Lower leg skin (tissue), 4 donors: ENCODE measurements at regions not wholly inside any gene's neighbourhood (a gene's known extent, or its start where the extent isn't known, plus 50 kb on each side); places are given as distances from the start of the nearest gene placed in this dataset.

Experiments used
- DNase-seq, 2 donors: peaks; one replicate each; pipeline ENCODE4 v3.0.0-alpha.2; 2019; ENCODE audit warnings: low spot score in 2 of 2
- H3K4me3 ChIP-seq: fragments of 200-600 bp; sonication (generic); 2 replicates; pipeline ENCODE4 v1.5.1; 2017; ENCODE audit warnings: mild to moderate bottlenecking, low read depth; ENCODE audit not compliant: poor library complexity, severe bottlenecking
- POLR2A ChIP-seq, 2 donors: fragments of 450-650 bp; IDR thresholded peaks; one replicate each; pipeline ENCODE4 v1.6.1; 2016 to 2017; ENCODE audit warnings: antibody characterized with exemption in 2 of 2, mild to moderate bottlenecking in 1 of 2, moderate library complexity in 1 of 2
- WGBS, 2 donors: methylation state at CpG; one replicate each; pipeline ENCODE4 v1.1.5; 2018; 5-methylcytosine and 5-hydroxymethylcytosine counted together
- intact Hi-C: fragments of 100-400 bp; cut with DNase I; formaldehyde crosslinking; loops from one replicate; pipeline ENCODE4 v1.15.0; 2023; ENCODE audit warnings: low total_unique reads
- TF ChIP-seq, protein P1 (sequence below), 3 donors: fragments of 450-650 bp; IDR thresholded peaks; one replicate each; pipeline ENCODE4 v1.5.1; 2016; ENCODE audit warnings: antibody characterized with exemption in 3 of 3, mild to moderate bottlenecking in 3 of 3, moderate library complexity in 2 of 3

- TF ChIP-seq POLR2A (IDR thresholded peaks at IDR 0.05): no peak
- TF ChIP-seq, protein P1, sequence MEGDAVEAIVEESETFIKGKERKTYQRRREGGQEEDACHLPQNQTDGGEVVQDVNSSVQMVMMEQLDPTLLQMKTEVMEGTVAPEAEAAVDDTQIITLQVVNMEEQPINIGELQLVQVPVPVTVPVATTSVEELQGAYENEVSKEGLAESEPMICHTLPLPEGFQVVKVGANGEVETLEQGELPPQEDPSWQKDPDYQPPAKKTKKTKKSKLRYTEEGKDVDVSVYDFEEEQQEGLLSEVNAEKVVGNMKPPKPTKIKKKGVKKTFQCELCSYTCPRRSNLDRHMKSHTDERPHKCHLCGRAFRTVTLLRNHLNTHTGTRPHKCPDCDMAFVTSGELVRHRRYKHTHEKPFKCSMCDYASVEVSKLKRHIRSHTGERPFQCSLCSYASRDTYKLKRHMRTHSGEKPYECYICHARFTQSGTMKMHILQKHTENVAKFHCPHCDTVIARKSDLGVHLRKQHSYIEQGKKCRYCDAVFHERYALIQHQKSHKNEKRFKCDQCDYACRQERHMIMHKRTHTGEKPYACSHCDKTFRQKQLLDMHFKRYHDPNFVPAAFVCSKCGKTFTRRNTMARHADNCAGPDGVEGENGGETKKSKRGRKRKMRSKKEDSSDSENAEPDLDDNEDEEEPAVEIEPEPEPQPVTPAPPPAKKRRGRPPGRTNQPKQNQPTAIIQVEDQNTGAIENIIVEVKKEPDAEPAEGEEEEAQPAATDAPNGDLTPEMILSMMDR (IDR thresholded peaks at IDR 0.05): no peak
- H3K4me3 ChIP-seq: no peak overlapping the region
- intact Hi-C loops: no loop called here
- no peak for DNase-seq
- 51 to 58% methylated on average over 9 of the region's 9 CpGs for WGBS, 2 donors
These were observed 441.6 kb upstream of the SALL1 start for GRCh38 chr16:51592535-51593300.

GRCh38 chr16:51592001-51592501, 441.0 kb upstream of the SALL1 start:
- whole genome bisulfite sequencing, 2 donors: 12 to 17% methylated on average over 9 of the region's 9 CpGs
- TF ChIP-seq POLR2A (IDR thresholded peaks at IDR 0.05): no peak
- TF ChIP-seq, protein P1 (IDR thresholded peaks at IDR 0.05): no peak
- DNase-seq: no peak
- intact Hi-C loops: no loop called here
- no peak overlapping the region for H3K4me3 ChIP-seq

DNA sequence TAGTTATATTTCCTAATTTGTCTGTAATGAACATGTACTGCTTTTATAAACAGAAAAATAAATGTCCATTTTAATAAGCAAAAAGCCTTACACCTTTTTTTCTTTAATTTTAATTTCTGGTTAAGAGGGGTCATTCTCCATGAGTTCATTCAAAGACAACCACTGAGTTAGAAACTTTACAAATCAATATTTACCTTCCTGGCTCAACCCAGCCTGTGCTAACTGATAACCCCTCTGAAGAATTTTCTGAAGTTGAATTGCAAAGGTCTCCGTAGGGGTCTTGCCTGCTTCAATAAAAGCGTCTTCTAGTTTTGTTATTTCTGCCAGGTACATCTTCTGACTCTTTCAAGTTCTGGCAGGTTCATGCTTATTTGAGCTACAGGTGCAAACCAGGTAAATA, 440.4 kb upstream of the SALL1 start:
- no peak for TF ChIP-seq POLR2A (IDR thresholded peaks at IDR 0.05)
- TF ChIP-seq, protein P1 (IDR thresholded peaks at IDR 0.05): no peak
- H3K4me3 ChIP-seq: no peak overlapping the region
- intact Hi-C loops: no loop called here
- no peak for DNase-seq
- WGBS, 2 donors: 31 to 39% methylated on average over 2 of the region's 2 CpGs

DNA sequence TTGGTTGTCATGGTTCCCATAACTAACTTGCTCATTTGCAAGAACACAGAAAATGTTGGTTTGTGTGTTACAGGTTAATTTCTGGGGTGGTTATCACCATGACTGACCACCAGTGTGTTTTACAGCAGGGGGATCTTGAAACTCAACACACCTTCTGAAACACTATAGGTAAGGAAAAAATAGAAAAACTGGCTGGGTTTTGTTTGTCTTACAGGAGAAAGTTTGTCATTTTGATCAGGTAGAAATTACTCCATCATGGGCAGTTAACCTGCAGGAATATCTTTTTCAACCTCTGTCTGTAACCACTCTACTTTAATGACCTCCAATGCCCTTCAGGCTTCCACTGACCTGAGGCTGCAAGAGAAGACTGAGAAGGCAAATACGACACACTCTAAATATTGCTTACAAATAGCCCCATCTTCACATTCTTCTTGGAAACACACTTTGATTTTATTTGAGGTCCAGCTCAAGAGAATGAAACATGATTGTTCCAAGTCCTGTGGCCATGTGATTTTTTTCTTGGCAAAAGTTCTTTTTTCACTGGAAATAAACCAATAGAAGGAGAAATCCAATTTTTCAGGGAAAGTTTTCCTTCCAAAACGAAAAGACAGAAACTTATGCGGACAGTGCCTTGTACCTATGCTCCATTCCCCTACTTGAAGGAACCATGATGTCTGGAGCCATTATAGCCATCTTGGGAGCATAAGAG, 428.7 kb upstream of the SALL1 start:
- WGBS, 2 donors: 66 to 77% methylated on average over 3 of the region's 3 CpGs
- intact Hi-C loops: no loop called here
- DNase-seq: no peak
- no peak overlapping the region for H3K4me3 ChIP-seq
- TF ChIP-seq POLR2A (IDR thresholded peaks at IDR 0.05): no peak
- TF ChIP-seq, protein P1 (IDR thresholded peaks at IDR 0.05): no peak

DNA sequence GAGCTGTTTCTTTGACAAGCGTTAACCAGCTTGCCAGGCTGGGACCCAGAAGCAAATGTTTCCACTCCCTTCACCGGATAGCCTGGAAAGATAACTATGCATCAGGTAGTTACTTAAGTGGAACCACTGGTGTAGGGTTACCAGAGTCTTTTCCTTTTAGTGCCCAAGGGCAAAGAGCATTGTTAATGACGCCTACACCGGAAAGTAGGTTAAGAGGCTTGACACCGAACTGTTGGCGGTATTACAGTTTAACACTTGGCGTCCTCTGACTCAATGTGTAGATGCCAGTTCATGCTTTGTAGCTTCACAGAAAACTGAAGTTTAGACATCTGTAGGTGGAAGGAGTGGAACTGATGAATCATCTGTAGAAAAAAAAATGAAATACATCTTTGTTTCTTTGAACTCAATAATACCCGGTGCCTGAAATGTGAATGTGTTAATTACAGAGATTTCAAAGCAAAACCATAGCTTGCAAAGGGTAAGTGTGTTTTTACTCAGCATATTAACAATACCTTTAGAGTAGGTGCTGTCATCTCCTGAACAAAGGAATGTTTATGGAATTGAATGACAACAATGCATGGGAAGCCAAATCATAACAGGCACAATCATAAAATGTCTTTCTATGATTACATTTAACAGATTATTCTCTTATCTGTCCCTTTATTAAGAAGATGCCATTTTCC, 426.7 kb upstream of the SALL1 start:
- 13 to 16% methylated on average over 8 of the region's 8 CpGs for WGBS, 2 donors
- intact Hi-C loops: no loop called here
- DNase-seq: no peak
- H3K4me3 ChIP-seq: no peak overlapping the region
- TF ChIP-seq, protein P1 (IDR thresholded peaks at IDR 0.05): no peak
- no peak for TF ChIP-seq POLR2A (IDR thresholded peaks at IDR 0.05)
